K562 (cell line): ENCODE measurements at regions not wholly inside any gene's neighbourhood (a gene's known extent, or its start where the extent isn't known, plus 50 kb on each side); places are given as distances from the start of the nearest gene placed in this dataset.
"Not testable (repeated sequence)": the region's sequence is repeated elsewhere in the genome, so short reads cannot be mapped to it uniquely, and the experiment has no call there.

Experiments
- ATAC-seq: fragments of 200-7000 bp; cut with Tn5 transposase; 3 replicates; pipeline ENCODE4 v1.9.1; 2020; ENCODE audit warnings: moderate library complexity
- BruUV-seq: library from RNA; stranded (reverse); fragments of 400-500 nt; replicated peaks from 2 replicates; lab custom pipeline; 2021; lab: Mats Ljungman, UMichigan
- CTCF ChIA-PET: fragments of 300-600 bp; formaldehyde crosslinking; extraction: SDS; loops from one replicate; lab custom pipeline; 2021; ENCODE audit warnings: low intra/inter-chr PET ratio; lab: Yijun Ruan, JAX
- POLR2A ChIA-PET: fragments of 300-600, 350-650 bp; sonication (Branson Sonifier 250); formaldehyde crosslinking; extraction: SDS; loops from one replicate; lab custom pipeline; 2021; ENCODE audit warnings: antibody characterized with exemption, inconsistent platforms; lab: Yijun Ruan, JAX
- DNase-seq, 4 experiments: peaks; one replicate each; pipeline versions ENCODE4 v3.0.0 to v3.0.0-alpha.2; 2011 to 2018; ENCODE audit warnings: low spot score in 3 of 4, mixed read lengths in 3 of 4; ENCODE audit errors: extremely low read depth in 1 of 4
- FAIRE-seq: peaks from 2 replicates; lab custom pipeline; 2011; peaks lifted over from hg19 to GRCh38; lab: Jason Lieb, UNC
- H2AFZ ChIP-seq: 2 replicates; pipeline ENCODE4 v1.6.0; 2011; ENCODE audit warnings: low read depth, low read length, control low read depth, inconsistent platforms
- H3K27ac ChIP-seq: fragments of 200-600 bp; 3 replicates; pipeline ENCODE4 v1.8.0; 2011; ENCODE audit warnings: low read depth, mild to moderate bottlenecking, control low read depth, inconsistent platforms, low read length, moderate library complexity, mixed read lengths; ENCODE audit errors: extremely low read depth
- H3K27me3 ChIP-seq, 2 experiments: fragments of 300-600 bp in 1 of 2; 2 replicates in 1 of 2; 3 replicates in 1 of 2; pipeline versions ENCODE4 v1.6.0 to v1.8.0; 2011; ENCODE audit warnings: inconsistent platforms in 2 of 2, low read length in 2 of 2, mild to moderate bottlenecking in 1 of 2, mixed read lengths in 1 of 2, moderate library complexity in 1 of 2; ENCODE audit not compliant: control insufficient read depth in 2 of 2, insufficient read depth in 2 of 2
- H3K36me3 ChIP-seq: fragments of 300-600 bp; 3 replicates; pipeline ENCODE4 v1.8.0; 2011; ENCODE audit warnings: mild to moderate bottlenecking, low read length, inconsistent platforms; ENCODE audit not compliant: control insufficient read depth, insufficient read depth
- H3K4me1 ChIP-seq, 2 experiments: fragments of 200-600 bp in 1 of 2; replicated peaks in 1 of 2; 2 replicates in 1 of 2; 3 replicates in 1 of 2; pipeline versions ENCODE4 v1.5.1 to v1.8.0; 2011; ENCODE audit warnings: inconsistent platforms in 2 of 2, low read length in 2 of 2, mild to moderate bottlenecking in 1 of 2, mixed read lengths in 1 of 2, moderate library complexity in 1 of 2; ENCODE audit not compliant: control insufficient read depth in 2 of 2, insufficient read depth in 2 of 2
- H3K4me2 ChIP-seq: 2 replicates; pipeline ENCODE4 v1.6.1; 2011; ENCODE audit warnings: low read length, control low read depth, inconsistent platforms, mixed read lengths; ENCODE audit not compliant: insufficient read depth
- H3K4me3 ChIP-seq: fragments of 200-600 bp; sonication (generic), shearing (Covaris generic); 2 replicates; pipeline ENCODE4 v1.5.1; 2016; ENCODE audit warnings: control low read depth, inconsistent platforms
- H3K79me2 ChIP-seq: fragments of 200-600 bp; 3 replicates; pipeline ENCODE4 v1.8.0; 2011; ENCODE audit warnings: low read length, inconsistent platforms; ENCODE audit not compliant: control insufficient read depth, insufficient read depth
- H3K9ac ChIP-seq, 2 experiments: 2 replicates each; pipeline versions ENCODE4 v1.6.0 to v1.6.1; 2011; ENCODE audit warnings: low read depth in 2 of 2, low read length in 2 of 2, control low read depth in 1 of 2, inconsistent platforms in 1 of 2, mild to moderate bottlenecking in 1 of 2, mixed read lengths in 1 of 2; ENCODE audit not compliant: insufficient read depth in 1 of 2
- H3K9me1 ChIP-seq: one replicate; pipeline ENCODE4 v1.6.0; 2011; ENCODE audit warnings: inconsistent platforms, mild to moderate bottlenecking, low read length, moderate library complexity; ENCODE audit not compliant: control insufficient read depth, insufficient read depth
- H3K9me3 ChIP-seq: replicated peaks from 2 replicates; pipeline ENCODE4 v1.5.1; 2011; ENCODE audit warnings: low read depth, low read length, inconsistent platforms; ENCODE audit not compliant: control insufficient read depth, insufficient read depth
- H4K20me1 ChIP-seq: replicated peaks from 2 replicates; pipeline ENCODE4 v1.6.1; 2011; ENCODE audit warnings: low read length, inconsistent platforms, mixed read lengths; ENCODE audit not compliant: control insufficient read depth, insufficient read depth
- BRD9 ChIP-seq: fragments of 450-650 bp; IDR thresholded peaks from 2 replicates; pipeline ENCODE4 v1.6.1; 2018; ENCODE audit warnings: low read depth; ENCODE audit not compliant: partially characterized antibody
- NCOA6 ChIP-seq: fragments of 450-650 bp; IDR thresholded peaks from 2 replicates; pipeline ENCODE4 v1.6.1; 2017; ENCODE audit warnings: mild to moderate bottlenecking
- NEUROD1 ChIP-seq: fragments of 150-350 bp; IDR thresholded peaks from 2 replicates; pipeline ENCODE4 v1.6.1; 2014; ENCODE audit warnings: borderline replicate concordance, low read length, low read depth; ENCODE audit not compliant: partially characterized antibody
- ZNF124 ChIP-seq: sonication (generic); formaldehyde crosslinking; IDR thresholded peaks from 2 replicates; pipeline ENCODE4 v1.8.1; 2022; ENCODE audit warnings: missing genetic modification reagents
- ZNF224 ChIP-seq: sonication (generic); formaldehyde crosslinking; IDR thresholded peaks from 2 replicates; pipeline ENCODE4 v1.8.0; 2022; ENCODE audit warnings: mild to moderate bottlenecking, missing genetic modification reagents
- ZNF324 ChIP-seq: fragments of 250-450 bp; sonication (Bioruptor Pico); IDR thresholded peaks from 2 replicates; pipeline ENCODE4 v1.4.0; 2020; ENCODE audit warnings: mild to moderate bottlenecking
- WGBS: fragments of 100-300 bp; shearing (Covaris generic); methylation state at CpG from one replicate; pipeline ENCODE4 v1.1.6; 2016; ENCODE audit warnings: low coverage, mixed read lengths; ENCODE audit not compliant: insufficient coverage; ENCODE audit errors: missing lambda C conversion rate; 5-methylcytosine and 5-hydroxymethylcytosine counted together
- in situ Hi-C: fragments of 300-500 bp; cut with MboI; formaldehyde crosslinking; loops from 4 replicates; pipeline ENCODE4 v1.15.0; 2018; ENCODE audit warnings: inconsistent platforms, mixed read lengths
- intact Hi-C: fragments of 100-400 bp; cut with micrococcal nuclease; formaldehyde crosslinking; loops from 2 replicates; pipeline ENCODE4 v1.14.2; 2022
- TF ChIP-seq, protein P1 (sequence below): sonication (generic); formaldehyde crosslinking; IDR thresholded peaks from 2 replicates; pipeline ENCODE4 v1.8.0; 2023; ENCODE audit warnings: mild to moderate bottlenecking, missing genetic modification reagents

DNA sequence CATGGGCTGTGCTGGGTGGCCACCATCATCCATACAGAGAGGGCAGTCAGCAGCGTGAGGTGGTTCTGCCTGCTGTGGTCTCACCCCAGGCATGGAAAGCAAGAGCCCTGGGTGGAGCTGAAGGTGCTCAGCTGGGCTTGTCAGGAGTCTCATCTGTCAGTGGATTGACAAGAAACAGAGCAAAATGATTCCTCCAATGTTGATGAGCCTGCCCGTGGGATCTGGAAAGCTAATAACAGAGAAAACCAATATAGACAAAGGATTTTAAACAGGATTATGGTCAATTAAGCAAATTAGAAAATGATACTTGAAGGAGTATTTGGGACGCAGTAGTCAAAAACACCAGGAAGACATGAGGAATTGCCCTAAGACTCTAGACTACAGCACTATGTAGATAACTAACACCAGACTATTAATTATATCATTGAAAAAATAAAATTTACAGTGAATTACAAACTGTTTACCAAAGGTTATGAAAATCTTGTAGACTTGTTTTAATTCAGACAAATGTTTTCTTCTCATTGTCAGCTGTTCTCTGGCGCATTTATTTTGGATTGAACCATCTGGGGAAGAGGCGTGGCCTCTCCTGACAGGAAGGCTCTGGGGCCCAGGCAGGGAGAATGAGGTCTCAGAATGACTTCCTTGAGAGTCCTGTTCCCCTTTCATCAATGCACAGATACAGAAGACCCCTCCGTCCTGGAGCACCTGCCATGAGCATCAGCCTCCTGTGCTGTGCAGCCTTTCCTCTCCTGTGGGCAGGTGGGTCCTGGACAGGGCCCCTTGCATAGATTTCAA is 211.2 kb upstream of the PRSS58 start (continued):
- TF ChIP-seq NCOA6: no peak
- no peak for TF ChIP-seq ZNF324 (CRISPR knock-in tag)
- no peak for TF ChIP-seq ZNF224
- no peak for TF ChIP-seq NEUROD1
- TF ChIP-seq, protein P1, sequence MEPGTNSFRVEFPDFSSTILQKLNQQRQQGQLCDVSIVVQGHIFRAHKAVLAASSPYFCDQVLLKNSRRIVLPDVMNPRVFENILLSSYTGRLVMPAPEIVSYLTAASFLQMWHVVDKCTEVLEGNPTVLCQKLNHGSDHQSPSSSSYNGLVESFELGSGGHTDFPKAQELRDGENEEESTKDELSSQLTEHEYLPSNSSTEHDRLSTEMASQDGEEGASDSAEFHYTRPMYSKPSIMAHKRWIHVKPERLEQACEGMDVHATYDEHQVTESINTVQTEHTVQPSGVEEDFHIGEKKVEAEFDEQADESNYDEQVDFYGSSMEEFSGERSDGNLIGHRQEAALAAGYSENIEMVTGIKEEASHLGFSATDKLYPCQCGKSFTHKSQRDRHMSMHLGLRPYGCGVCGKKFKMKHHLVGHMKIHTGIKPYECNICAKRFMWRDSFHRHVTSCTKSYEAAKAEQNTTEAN (CRISPR knock-in tag): no peak
- no peak for TF ChIP-seq ZNF124
- no peak for TF ChIP-seq BRD9

DNA sequence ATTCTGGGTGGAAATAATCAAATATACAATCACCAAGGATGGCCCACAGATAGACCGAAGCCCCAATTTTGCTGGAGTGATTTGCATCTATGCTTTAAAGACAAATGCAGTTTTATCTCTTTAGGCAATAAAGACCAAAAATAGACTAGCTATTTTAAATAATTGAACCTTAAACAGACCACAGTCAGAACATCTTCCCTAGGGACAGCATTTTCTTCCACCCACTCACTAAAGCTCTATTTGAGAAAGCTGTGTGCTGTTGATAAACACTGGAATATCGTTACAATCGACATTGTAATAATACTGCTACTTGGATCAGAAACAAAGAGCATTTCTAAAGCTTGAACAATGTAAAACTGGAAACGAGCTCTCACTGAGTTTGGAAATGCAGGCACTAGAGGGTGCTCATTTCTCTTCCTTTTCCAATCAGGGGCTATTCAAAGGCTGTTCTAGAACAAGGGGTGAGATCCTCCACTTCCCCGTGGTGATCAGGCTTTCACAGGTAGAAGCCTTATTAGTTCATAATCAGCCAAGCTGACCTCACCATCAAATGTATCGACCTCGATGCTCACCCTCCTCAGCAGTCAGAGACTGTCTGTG is 209.3 kb upstream of the PRSS58 start:
- H3K36me3 ChIP-seq, BruUV-seq, H3K9me3 ChIP-seq, ATAC-seq, H3K9me1 ChIP-seq, CTCF ChIA-PET, H3K4me1 ChIP-seq, POLR2A ChIA-PET, H3K79me2 ChIP-seq, H3K27ac ChIP-seq, H2AFZ ChIP-seq, H4K20me1 ChIP-seq, H3K27me3 ChIP-seq, H3K4me3 ChIP-seq, H3K4me2 ChIP-seq, in situ Hi-C loops, intact Hi-C loops, H3K9ac ChIP-seq, DNase-seq: not testable (repeated sequence)
- 0% methylated on average over 6 of the region's 7 CpGs for WGBS
- FAIRE-seq: peak; percentile 56
